IMR-90 (cell line): ENCODE measurements at regions not wholly inside any gene's neighbourhood (a gene's known extent, or its start where the extent isn't known, plus 50 kb on each side); places are given as distances from the start of the nearest gene placed in this dataset.

Experiments used
- ATAC-seq: fragments of 200-7000 bp; cut with Tn5 transposase; 2 replicates; pipeline ENCODE4 v1.9.1; 2020; ENCODE audit warnings: low read depth, mild to moderate bottlenecking, moderate library complexity
- BruUV-seq: library from RNA; stranded (reverse); fragments of 400-500 nt; replicated peaks from 2 replicates; lab custom pipeline; 2021; lab: Mats Ljungman, UMichigan
- CTCF ChIA-PET: fragments of 300-600 bp; formaldehyde crosslinking; extraction: SDS; loops from one replicate; lab custom pipeline; 2021; ENCODE audit warnings: antibody characterized with exemption; lab: Yijun Ruan, JAX
- POLR2A ChIA-PET: fragments of 300-600 bp; sonication (Branson Sonifier 250); formaldehyde crosslinking; loops from one replicate; lab custom pipeline; 2022; ENCODE audit warnings: antibody characterized with exemption; ENCODE audit not compliant: unreplicated experiment; lab: Charles Lee
- DNase-seq: peaks from one replicate; pipeline ENCODE4 v3.0.0; 2013
- H2AFZ ChIP-seq: replicated peaks from 2 replicates; pipeline ENCODE3; 2013; ENCODE audit warnings: low read length, mild to moderate bottlenecking; ENCODE audit not compliant: poor library complexity
- H2AK5ac ChIP-seq: 2 replicates; pipeline ENCODE4 v1.6.1; 2013; ENCODE audit warnings: low read depth, low read length, inconsistent platforms
- H2AK9ac ChIP-seq: replicated peaks from 2 replicates; pipeline ENCODE3; 2013; ENCODE audit warnings: mild to moderate bottlenecking, low read depth, low read length, moderate library complexity; ENCODE audit not compliant: poor library complexity
- H2BK120ac ChIP-seq: 2 replicates; pipeline ENCODE4 v1.6.1; 2013; ENCODE audit warnings: low read depth, low read length, inconsistent platforms
- H2BK15ac ChIP-seq: 3 replicates; pipeline ENCODE4 v1.6.1; 2013; ENCODE audit warnings: low read depth, low read length, inconsistent platforms
- H2BK20ac ChIP-seq: 2 replicates; pipeline ENCODE4 v1.6.1; 2013; ENCODE audit warnings: low read depth, mild to moderate bottlenecking, inconsistent platforms, low read length, moderate library complexity
- H2BK5ac ChIP-seq: 2 replicates; pipeline ENCODE4 v1.6.1; 2013; ENCODE audit warnings: mild to moderate bottlenecking, low read depth, low read length, inconsistent platforms; ENCODE audit not compliant: poor library complexity, severe bottlenecking
- H3K14ac ChIP-seq: replicated peaks from 2 replicates; pipeline ENCODE4 v1.6.1; 2013; ENCODE audit warnings: low read depth, low read length, inconsistent platforms
- H3K18ac ChIP-seq: 2 replicates; pipeline ENCODE4 v1.6.1; 2013; ENCODE audit warnings: low read depth, low read length, control low read depth
- H3K23ac ChIP-seq: 2 replicates; pipeline ENCODE4 v1.6.1; 2013; ENCODE audit warnings: low read depth, low read length, inconsistent platforms
- H3K27ac ChIP-seq: 2 replicates; pipeline ENCODE4 v1.5.1; 2013; ENCODE audit warnings: mild to moderate bottlenecking, control low read depth, low read length; ENCODE audit not compliant: insufficient read depth
- H3K27me3 ChIP-seq: 2 replicates; pipeline ENCODE4 v1.6.1; 2013; ENCODE audit warnings: low read length; ENCODE audit not compliant: control insufficient read depth, insufficient read depth
- H3K36me3 ChIP-seq: 2 replicates; pipeline ENCODE4 v1.6.1; 2013; ENCODE audit warnings: low read length, mixed read lengths; ENCODE audit not compliant: control insufficient read depth, insufficient read depth
- H3K4ac ChIP-seq: 2 replicates; pipeline ENCODE4 v1.6.1; 2013; ENCODE audit warnings: low read depth, low read length, inconsistent platforms
- H3K4me1 ChIP-seq: 2 replicates; pipeline ENCODE4 v1.6.1; 2013; ENCODE audit warnings: low read length, mixed read lengths; ENCODE audit not compliant: control insufficient read depth, insufficient read depth
- H3K4me2 ChIP-seq: 2 replicates; pipeline ENCODE4 v1.6.1; 2013; ENCODE audit warnings: low read depth, mild to moderate bottlenecking, control low read depth, low read length, moderate library complexity
- H3K4me3 ChIP-seq: 2 replicates; pipeline ENCODE4 v1.5.1; 2013; ENCODE audit warnings: low read depth, mild to moderate bottlenecking, control low read depth, low read length, moderate library complexity; ENCODE audit not compliant: insufficient read depth
- H3K56ac ChIP-seq: 2 replicates; pipeline ENCODE4 v1.6.1; 2013; ENCODE audit warnings: low read length, inconsistent platforms; ENCODE audit not compliant: insufficient read depth; ENCODE audit errors: extremely low read depth
- H3K79me1 ChIP-seq, 2 experiments: 2 replicates each; pipeline ENCODE4 v1.6.1; 2013; ENCODE audit warnings: low read length in 2 of 2, inconsistent platforms in 1 of 2, low read depth in 1 of 2
- H3K9ac ChIP-seq: 2 replicates; pipeline ENCODE4 v1.6.1; 2013; ENCODE audit warnings: low read depth, low read length, control low read depth
- H3K9me1 ChIP-seq: 2 replicates; pipeline ENCODE4 v1.6.1; 2013; ENCODE audit warnings: low read length, inconsistent platforms; ENCODE audit not compliant: insufficient read depth
- H3K9me3 ChIP-seq: 2 replicates; pipeline ENCODE4 v1.6.1; 2013; ENCODE audit warnings: low read length; ENCODE audit not compliant: control insufficient read depth, insufficient read depth
- H4K20me1 ChIP-seq: 2 replicates; pipeline ENCODE4 v1.6.1; 2013; ENCODE audit warnings: low read length, inconsistent platforms; ENCODE audit not compliant: insufficient read depth
- H4K5ac ChIP-seq: 2 replicates; pipeline ENCODE4 v1.6.1; 2013; ENCODE audit warnings: mild to moderate bottlenecking, low read depth, low read length, control low read depth
- H4K8ac ChIP-seq, 2 experiments: 2 replicates each; pipeline ENCODE4 v1.6.1; 2013; ENCODE audit warnings: low read depth in 2 of 2, low read length in 2 of 2, control low read depth in 1 of 2, inconsistent platforms in 1 of 2
- H4K91ac ChIP-seq: 2 replicates; pipeline ENCODE4 v1.6.1; 2013; ENCODE audit warnings: low read depth, low read length, inconsistent platforms; ENCODE audit not compliant: insufficient read depth
- BHLHE40 ChIP-seq: fragments of 150-350 bp; IDR thresholded peaks from 2 replicates; pipeline ENCODE4 v1.6.1; 2016; ENCODE audit warnings: mild to moderate bottlenecking, low read depth, low read length
- CHD1 ChIP-seq: IDR thresholded peaks from 2 replicates; pipeline ENCODE4 v1.6.1; 2012; ENCODE audit warnings: low read depth, low read length, improper control_type of control experiment
- ELK1 ChIP-seq: fragments of 150-350 bp; IDR thresholded peaks from 2 replicates; pipeline ENCODE4 v1.6.1; 2016; ENCODE audit warnings: low read depth, mild to moderate bottlenecking, low read length, moderate library complexity, borderline replicate concordance
- FOS ChIP-seq: fragments of 150-350 bp; IDR thresholded peaks from 2 replicates; pipeline ENCODE4 v1.6.1; 2016; ENCODE audit warnings: low read depth, low read length
- MAZ ChIP-seq: IDR thresholded peaks from 2 replicates; pipeline ENCODE4 v1.6.1; 2012; ENCODE audit warnings: low read depth, mild to moderate bottlenecking, low read length, improper control_type of control experiment, moderate library complexity, borderline replicate concordance
- NFE2L2 ChIP-seq: fragments of 150-350 bp; IDR thresholded peaks from 2 replicates; pipeline ENCODE4 v1.6.1; 2016; ENCODE audit warnings: low read depth, mild to moderate bottlenecking, low read length
- RAD21 ChIP-seq: IDR thresholded peaks from 2 replicates; pipeline ENCODE4 v1.6.1; 2012; ENCODE audit warnings: low read length, improper control_type of control experiment
- dilution Hi-C: fragments of 300-500 bp; cut with HindIII; formaldehyde crosslinking; loops from one replicate; pipeline ENCODE4 v1.14.3; 2018; ENCODE audit warnings: low sequenced_read_pairs; ENCODE audit not compliant: unreplicated experiment
- in situ Hi-C: fragments of 300-500 bp; cut with MboI; formaldehyde crosslinking; loops from 3 replicates; pipeline ENCODE4 v1.14.3; 2019; ENCODE audit warnings: low sequenced_read_pairs, inconsistent platforms, mixed read lengths
- intact Hi-C: fragments of 100-400 bp; cut with micrococcal nuclease; formaldehyde crosslinking; loops from 2 replicates; pipeline ENCODE4 v1.10.0; 2022

DNA sequence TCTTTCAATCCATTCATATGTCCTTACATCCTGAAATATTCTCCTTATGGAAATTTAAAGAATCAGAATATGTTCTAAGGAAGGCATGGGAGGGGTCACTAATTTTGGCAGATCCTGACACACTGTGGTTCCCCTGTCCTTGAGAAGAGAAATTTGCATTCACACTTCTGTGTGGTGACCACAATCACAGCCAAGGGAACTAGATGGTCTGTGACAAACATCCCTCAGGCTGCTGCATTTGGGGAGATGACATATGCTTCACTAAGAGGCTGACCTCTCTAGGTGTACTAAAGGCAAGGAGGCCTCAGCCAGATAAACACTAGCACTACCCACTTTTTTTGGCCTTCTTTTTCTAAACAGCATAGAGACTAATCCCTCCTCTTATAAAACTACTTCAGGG lies 129.6 kb downstream of the MREG start:
- intact Hi-C loops (no loop called here), dilution Hi-C loops (no loop called here), in situ Hi-C loops (no loop called here)
- no peak overlapping the region; the same call in 1 of the 2 replicates for H2BK120ac ChIP-seq
- H3K27me3 ChIP-seq: no peaks in the 10 kb centered on the region
- no peak overlapping the region for H2AK9ac ChIP-seq
- H3K4me1 ChIP-seq: peaks cover 8% of the 10 kb centered on the region
- H2BK5ac ChIP-seq: no peak overlapping the region
- no peak overlapping the region for H4K8ac ChIP-seq
- DNase-seq (no peak), ATAC-seq (no peak)
- H2AK5ac ChIP-seq: peak overlapping the region; percentile 48; the same call in 1 of the 2 replicates
- 0 out of 2 replicates have a peak, but pooled peaks cover 7% of the 10 kb centered on the region for H3K9me1 ChIP-seq
- no peak overlapping the region for H4K5ac ChIP-seq
- H2BK15ac ChIP-seq: peak overlapping the region; percentile 7; the same call in 1 of the 3 replicates
- H3K27ac ChIP-seq: no peak overlapping the region
- no peak overlapping the region for H3K14ac ChIP-seq
- BruUV-seq: no TSS peak
- no peak overlapping the region for H3K4me2 ChIP-seq
- no peak overlapping the region for H3K9ac ChIP-seq
- peak overlapping the region; percentile 21; the same call in 1 of the 2 replicates for H2BK20ac ChIP-seq
- no peak overlapping the region for H3K4ac ChIP-seq
- no peaks in the 10 kb centered on the region for H3K36me3 ChIP-seq
- H4K20me1 ChIP-seq: no peaks in the 10 kb centered on the region
- H3K56ac ChIP-seq: no peak overlapping the region
- H3K23ac ChIP-seq: no peak overlapping the region
- H3K4me3 ChIP-seq: no peak overlapping the region
- H2AFZ ChIP-seq: no peak overlapping the region
- H4K91ac ChIP-seq: no peak overlapping the region
- H3K79me1 ChIP-seq: no peaks in the 10 kb centered on the region
- POLR2A ChIA-PET: no interaction called here
- H3K9me3 ChIP-seq: no peaks in the 10 kb centered on the region
- H3K18ac ChIP-seq: no peak overlapping the region
- CTCF ChIA-PET: no interaction called here
- TF ChIP-seq CHD1: no peak
- TF ChIP-seq ELK1: no peak
- no peak for TF ChIP-seq MAZ
- TF ChIP-seq FOS: no peak
- TF ChIP-seq RAD21: no peak
- no peak for TF ChIP-seq BHLHE40
- no peak for TF ChIP-seq NFE2L2
